GM12891 (cell line): ENCODE measurements at regions not wholly inside any gene's neighbourhood (a gene's known extent, or its start where the extent isn't known, plus 50 kb on each side); places are given as distances from the start of the nearest gene placed in this dataset.

Experiments
- DNase-seq: peaks from one replicate; pipeline ENCODE4 v3.0.0; 2011; ENCODE audit warnings: low spot score; ENCODE audit not compliant: insufficient read length
- FAIRE-seq: peaks from 2 replicates; lab custom pipeline; 2011; peaks lifted over from hg19 to GRCh38; lab: Jason Lieb, UNC
- PAX5 ChIP-seq: IDR thresholded peaks from 2 replicates; pipeline ENCODE4 v1.6.1; 2011; ENCODE audit warnings: low read length, moderate library complexity, mild to moderate bottlenecking; ENCODE audit not compliant: insufficient read depth, severe bottlenecking
- POLR2A ChIP-seq: IDR thresholded peaks from 2 replicates; pipeline ENCODE4 v1.6.1; 2011; ENCODE audit warnings: low read depth, low read length, control low read depth
- POLR2AphosphoS5 ChIP-seq: IDR thresholded peaks from 2 replicates; pipeline ENCODE4 v1.6.1; 2011; ENCODE audit warnings: low read depth, low read length, control low read depth
- POU2F2 ChIP-seq: IDR thresholded peaks from 2 replicates; pipeline ENCODE4 v1.6.1; 2011; ENCODE audit warnings: low read depth, mild to moderate bottlenecking, control low read depth, low read length, moderate library complexity
- SPI1 ChIP-seq: IDR thresholded peaks from 2 replicates; pipeline ENCODE4 v1.6.1; 2011; ENCODE audit warnings: low read depth, low read length, control low read depth
- TAF1 ChIP-seq: IDR thresholded peaks from 2 replicates; pipeline ENCODE4 v1.6.1; 2011; ENCODE audit warnings: low read depth, low read length, control low read depth

- no peak for FAIRE-seq
- no peak for DNase-seq
Measured at GRCh38 chr3:103600844-103601243, 1166.0 kb downstream of the ZPLD1 start.

GRCh38 chr3:103601666-103602065, 1166.9 kb downstream of the ZPLD1 start:
- FAIRE-seq (no peak), DNase-seq (no peak)
- TF ChIP-seq POLR2AphosphoS5 = no peak
- TF ChIP-seq TAF1 = no peak
- no peak for TF ChIP-seq SPI1
- no peak for TF ChIP-seq POU2F2
- no peak for TF ChIP-seq POLR2A
- no peak for TF ChIP-seq PAX5

More at GRCh38 chr3:103600844-103601243, 1166.0 kb downstream of the ZPLD1 start:
- TF ChIP-seq TAF1 = no peak
- no peak for TF ChIP-seq POLR2AphosphoS5
- no peak for TF ChIP-seq POLR2A
- no peak for TF ChIP-seq POU2F2
- TF ChIP-seq SPI1 = no peak
- TF ChIP-seq PAX5 = no peak

- FAIRE-seq (no peak), DNase-seq (no peak)
- TF ChIP-seq POU2F2 (no peak), SPI1 (no peak), PAX5 (no peak), POLR2A (no peak), TAF1 (no peak), POLR2AphosphoS5 (no peak)
Measured at GRCh38 chr3:103609472-103609871, 1174.7 kb downstream of the ZPLD1 start.

GRCh38 chr3:103613397-103614156, 1178.8 kb downstream of the ZPLD1 start:
- DNase-seq (no peak), FAIRE-seq (no peak)
- TF ChIP-seq POLR2AphosphoS5 (no peak), PAX5 (no peak), TAF1 (no peak), POU2F2 (no peak), SPI1 (no peak), POLR2A (no peak)

GRCh38 chr3:103614719-103615118, 1179.9 kb downstream of the ZPLD1 start:
- DNase-seq (no peak), FAIRE-seq (no peak)
- TF ChIP-seq PAX5 (no peak), POLR2AphosphoS5 (no peak), POLR2A (no peak)

GRCh38 chr3:103617961-103618360, 1183.1 kb downstream of the ZPLD1 start:
- DNase-seq (no peak), FAIRE-seq (no peak)
- TF ChIP-seq SPI1 = no peak

- no peak for DNase-seq
- TF ChIP-seq POLR2A = no peak
- TF ChIP-seq PAX5 = no peak
- TF ChIP-seq POU2F2 = no peak
- no peak for TF ChIP-seq POLR2AphosphoS5
- TF ChIP-seq SPI1 = no peak
- no peak for TF ChIP-seq TAF1
- FAIRE-seq = no peak
Measured at GRCh38 chr3:103624271-103624670, 1189.5 kb downstream of the ZPLD1 start.

GRCh38 chr3:103629391-103629790, 1194.6 kb downstream of the ZPLD1 start:
- TF ChIP-seq POLR2AphosphoS5 = no peak
- TF ChIP-seq PAX5 = no peak
- DNase-seq = no peak
- FAIRE-seq = no peak

- DNase-seq = no peak
- FAIRE-seq = no peak
- TF ChIP-seq POLR2AphosphoS5 (no peak), PAX5 (no peak), SPI1 (no peak), TAF1 (no peak), POLR2A (no peak), POU2F2 (no peak)
Measured at GRCh38 chr3:103644450-103644849, 1209.6 kb downstream of the ZPLD1 start.

GRCh38 chr3:103653996-103654395, 1219.2 kb downstream of the ZPLD1 start:
- no peak for FAIRE-seq
- TF ChIP-seq POLR2AphosphoS5 (no peak), TAF1 (no peak), POLR2A (no peak), POU2F2 (no peak), PAX5 (no peak), SPI1 (no peak)
- DNase-seq = no peak

GRCh38 chr3:103657756-103658155, 1222.9 kb downstream of the ZPLD1 start:
- TF ChIP-seq POLR2AphosphoS5 (no peak), TAF1 (no peak), SPI1 (no peak), POU2F2 (no peak), PAX5 (no peak), POLR2A (no peak)
- DNase-seq (no peak), FAIRE-seq (no peak)

- FAIRE-seq (no peak), DNase-seq (no peak)
- TF ChIP-seq POLR2A (no peak), POU2F2 (no peak), POLR2AphosphoS5 (no peak), TAF1 (no peak), PAX5 (no peak)
Measured at GRCh38 chr3:103660810-103661209, 1226.0 kb downstream of the ZPLD1 start.
